GM08714 (cell line): ENCODE measurements at regions not wholly inside any gene's neighbourhood (a gene's known extent, or its start where the extent isn't known, plus 50 kb on each side); places are given as distances from the start of the nearest gene placed in this dataset.
"Not testable (repeated sequence)": the region's sequence is repeated elsewhere in the genome, so short reads cannot be mapped to it uniquely, and the experiment has no call there.

Experiments used
- H3K4me3 ChIP-seq: fragments of 200-500 bp; sonication (Bioruptor generic); 2 replicates; pipeline ENCODE4 v1.5.1; 2014; ENCODE audit warnings: mild to moderate bottlenecking, low read length, inconsistent platforms
- ZNF274 ChIP-seq: IDR thresholded peaks from 2 replicates; pipeline ENCODE4 v1.6.1; 2012; ENCODE audit warnings: mild to moderate bottlenecking, low read depth, low read length

- TF ChIP-seq ZNF274 = no peak
- no peak overlapping the region for H3K4me3 ChIP-seq
Observed at GRCh38 chr5:18216729-18217128, 582.5 kb downstream of the TAF11L14 start.

GRCh38 chr5:18219241-18219640, 585.0 kb downstream of the TAF11L14 start:
- no peak overlapping the region for H3K4me3 ChIP-seq
- TF ChIP-seq ZNF274 = no peak

GRCh38 chr5:18220631-18221030, 586.4 kb downstream of the TAF11L14 start:
- no peak overlapping the region for H3K4me3 ChIP-seq
- TF ChIP-seq ZNF274 = no peak

GRCh38 chr5:18236386-18236785, 602.1 kb downstream of the TAF11L14 start:
- no peak overlapping the region for H3K4me3 ChIP-seq

DNA sequence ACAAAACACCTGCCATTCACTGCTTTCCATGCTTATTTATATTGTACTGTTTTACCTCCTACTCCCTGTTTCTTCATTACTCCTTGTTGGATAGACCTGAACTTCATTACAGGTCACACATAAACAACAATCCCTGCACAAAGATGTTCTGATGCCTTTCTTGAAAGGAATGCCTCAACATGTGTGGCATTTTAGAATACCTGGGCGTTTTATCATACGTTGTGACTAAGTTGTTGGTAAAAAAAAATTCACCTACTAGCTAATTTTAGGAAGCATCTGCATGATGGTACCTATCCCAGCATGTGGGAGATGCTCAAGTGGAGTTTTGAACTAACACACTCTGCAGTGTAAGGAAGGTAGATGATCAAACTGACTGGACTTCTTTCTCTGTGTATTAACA, 604.1 kb downstream of the TAF11L14 start:
- TF ChIP-seq ZNF274 = no peak
- no peak overlapping the region for H3K4me3 ChIP-seq

More at GRCh38 chr5:18236386-18236785, 602.1 kb downstream of the TAF11L14 start:
- no peak for TF ChIP-seq ZNF274

DNA sequence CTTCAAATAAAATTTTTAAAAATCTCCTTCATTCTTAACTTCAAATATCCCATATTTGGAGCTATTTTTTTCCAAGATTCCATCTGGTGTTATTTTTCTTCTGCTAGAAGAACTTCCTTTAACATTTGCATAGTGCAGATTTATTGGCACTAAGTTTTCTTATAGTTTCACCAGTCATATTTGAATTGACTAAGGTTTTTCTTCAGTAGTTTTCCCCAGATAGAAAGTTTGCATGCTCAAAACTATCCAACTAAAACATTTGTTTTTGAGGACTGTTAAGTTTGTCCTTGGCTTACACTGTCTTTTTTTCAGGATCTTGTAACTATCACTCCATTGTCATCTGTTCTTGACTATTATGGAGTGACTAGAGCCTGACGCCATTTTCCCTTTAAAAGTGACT, 606.7 kb downstream of the TAF11L14 start:
- H3K4me3 ChIP-seq = no peak overlapping the region
- no peak for TF ChIP-seq ZNF274

GRCh38 chr5:18243846-18244245, 609.6 kb downstream of the TAF11L14 start:
- no peak overlapping the region for H3K4me3 ChIP-seq
- TF ChIP-seq ZNF274 = no peak

DNA sequence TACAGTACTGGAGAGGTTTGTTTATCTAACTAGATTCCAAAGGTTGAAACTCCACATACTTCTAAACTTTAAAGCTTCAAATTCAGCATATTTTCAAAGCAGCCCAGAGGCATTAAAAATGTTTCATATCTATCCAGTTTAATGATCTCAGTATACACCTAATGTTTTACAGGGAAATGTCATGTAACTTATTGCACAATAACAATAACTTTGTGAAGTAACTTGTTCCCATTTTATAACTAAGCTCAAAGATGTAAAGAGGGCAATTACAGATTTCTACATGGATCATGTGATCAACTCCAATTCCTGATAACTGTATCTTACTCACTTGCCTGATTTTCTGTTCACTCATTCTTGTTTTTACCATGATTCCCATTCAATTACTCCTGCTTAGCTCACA, 610.0 kb downstream of the TAF11L14 start:
- H3K4me3 ChIP-seq = no peak overlapping the region
- no peak for TF ChIP-seq ZNF274

- TF ChIP-seq ZNF274 = no peak
Observed at GRCh38 chr5:18252559-18252958, 618.3 kb downstream of the TAF11L14 start.

DNA sequence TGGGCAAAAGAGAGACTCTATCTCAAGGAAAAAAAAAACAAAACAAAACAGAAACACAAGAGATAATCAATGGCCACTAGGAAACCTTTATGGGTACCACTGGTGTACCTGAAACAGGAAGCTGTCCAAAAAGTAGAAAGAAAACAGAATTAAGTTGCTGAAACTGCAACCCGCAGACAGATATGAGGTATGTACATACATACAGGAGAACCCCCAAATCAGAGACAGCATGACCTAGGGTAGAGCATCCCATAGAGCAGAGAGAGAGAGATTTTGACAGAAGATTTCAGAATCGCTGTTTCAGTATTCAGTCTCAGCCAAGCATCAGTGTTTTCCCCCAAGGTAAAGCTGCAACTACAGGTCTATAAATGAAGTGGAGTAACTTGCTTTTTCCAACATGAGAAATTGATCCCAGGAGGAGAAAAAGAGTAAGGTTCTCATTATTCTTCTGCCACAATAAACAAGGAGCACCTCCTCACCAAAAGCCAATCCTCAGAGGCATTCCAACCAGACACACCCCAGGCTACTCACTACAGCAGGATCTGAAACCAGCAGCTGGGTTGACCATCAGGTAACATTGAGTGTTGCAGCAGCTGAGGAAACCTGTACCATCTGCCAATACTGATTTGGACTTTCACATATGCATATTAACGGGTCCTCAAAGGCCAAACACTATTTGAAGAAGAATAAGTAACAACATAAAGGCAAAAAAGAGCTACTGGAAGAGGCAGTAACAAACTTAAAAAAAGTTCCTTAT, 630.0 kb downstream of the TAF11L14 start:
- H3K4me3 ChIP-seq = no peak overlapping the region
- no peak for TF ChIP-seq ZNF274

More at GRCh38 chr5:18252559-18252958, 618.3 kb downstream of the TAF11L14 start:
- no peak overlapping the region for H3K4me3 ChIP-seq

- no peak overlapping the region for H3K4me3 ChIP-seq
- TF ChIP-seq ZNF274 = no peak
Observed at GRCh38 chr5:18270635-18271338, 636.5 kb downstream of the TAF11L14 start.

- TF ChIP-seq ZNF274 = no peak
- no peak overlapping the region for H3K4me3 ChIP-seq
Observed at GRCh38 chr5:18276939-18277338, 642.7 kb downstream of the TAF11L14 start.

- no peak for TF ChIP-seq ZNF274
- no peak overlapping the region for H3K4me3 ChIP-seq
Observed at GRCh38 chr5:18281947-18282581, 647.8 kb downstream of the TAF11L14 start.

DNA sequence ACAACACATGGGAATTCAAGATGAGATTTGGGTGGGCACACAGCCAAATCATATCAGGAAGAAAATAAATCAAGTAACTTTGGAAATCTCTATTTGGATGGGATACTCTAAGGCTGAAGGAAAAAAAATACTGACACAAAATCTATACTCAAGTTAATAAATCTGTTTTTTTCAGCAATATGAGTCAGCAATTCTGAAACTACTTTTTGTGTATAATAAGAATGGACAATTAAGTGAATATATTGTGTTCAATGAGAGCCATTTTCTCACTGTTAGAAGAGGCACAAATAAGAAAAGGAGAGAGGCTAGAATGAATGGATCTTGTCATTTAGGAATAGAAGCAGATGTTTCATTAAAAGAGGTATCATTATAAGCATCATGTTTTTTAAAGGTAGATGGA, 651.0 kb downstream of the TAF11L14 start:
- TF ChIP-seq ZNF274 = no peak
- H3K4me3 ChIP-seq = no peak overlapping the region

- H3K4me3 ChIP-seq = no peak overlapping the region
- no peak for TF ChIP-seq ZNF274
Observed at GRCh38 chr5:18292146-18292545, 657.9 kb downstream of the TAF11L14 start.

GRCh38 chr5:18295696-18296095, 661.4 kb downstream of the TAF11L14 start:
- not testable (repeated sequence) for H3K4me3 ChIP-seq
